NB4 (cell line): ENCODE measurements at regions not wholly inside any gene's neighbourhood (a gene's known extent, or its start where the extent isn't known, plus 50 kb on each side); places are given as distances from the start of the nearest gene placed in this dataset.

Experiments
- CTCF ChIP-seq: IDR thresholded peaks from one replicate; pipeline ENCODE4 v1.5.1; 2012; ENCODE audit warnings: low read depth, low read length
- MAX ChIP-seq: IDR thresholded peaks from 2 replicates; pipeline ENCODE4 v1.6.1; 2011; ENCODE audit warnings: low read depth, low read length
- POLR2A ChIP-seq: IDR thresholded peaks from 2 replicates; pipeline ENCODE4 v1.6.1; 2011; ENCODE audit warnings: mild to moderate bottlenecking; ENCODE audit not compliant: insufficient read length; ENCODE audit errors: extremely low read depth

GRCh38 chr15:96112018-96112417 is 218.5 kb upstream of the NR2F2 start:
- TF ChIP-seq POLR2A (no peak), CTCF (no peak), MAX (no peak)
